GM18519 (cell line): ENCODE measurements at regions not wholly inside any gene's neighbourhood (a gene's known extent, or its start where the extent isn't known, plus 50 kb on each side); places are given as distances from the start of the nearest gene placed in this dataset.
"Not testable (repeated sequence)": the region's sequence is repeated elsewhere in the genome, so short reads cannot be mapped to it uniquely, and the experiment has no call there.

Source experiments
- ATAC-seq: cut with Tn5 transposase; IDR thresholded peaks from one replicate; pipeline ENCODE4 v1.9.1; 2021; ENCODE audit warnings: mild to moderate bottlenecking, moderate library complexity; ENCODE audit not compliant: unreplicated experiment, low FRiP score

- ATAC-seq: no peak
Measured at GRCh38 chr10:113480081-113480360, 72.8 kb upstream of the HABP2 start.

- no peak for ATAC-seq
Measured at GRCh38 chr10:113480851-113481502, 71.9 kb upstream of the HABP2 start.

DNA sequence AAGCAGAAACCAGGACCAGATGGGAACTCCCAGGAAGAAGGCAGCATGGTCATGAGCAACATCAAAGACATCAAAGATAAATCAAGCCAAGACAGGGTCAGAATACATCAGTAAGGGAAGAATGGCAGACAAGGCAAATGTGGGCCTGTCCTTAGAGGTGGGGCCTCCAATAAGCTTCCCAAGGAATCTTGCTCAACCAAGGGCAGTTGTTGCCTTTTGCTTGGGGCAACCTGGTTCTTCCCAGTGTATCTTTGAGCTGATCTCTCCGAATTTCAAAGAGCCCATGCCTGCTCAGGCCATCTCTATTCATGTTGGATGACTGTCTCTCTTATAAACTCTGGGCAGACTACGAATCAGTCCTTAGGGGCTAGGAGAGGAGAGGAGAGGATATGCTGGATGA, 68.4 kb upstream of the HABP2 start:
- ATAC-seq: no peak

GRCh38 chr10:113485736-113486135, 67.1 kb upstream of the HABP2 start:
- no peak for ATAC-seq

- ATAC-seq: no peak
Measured at GRCh38 chr10:113486531-113486930, 66.3 kb upstream of the HABP2 start.

DNA sequence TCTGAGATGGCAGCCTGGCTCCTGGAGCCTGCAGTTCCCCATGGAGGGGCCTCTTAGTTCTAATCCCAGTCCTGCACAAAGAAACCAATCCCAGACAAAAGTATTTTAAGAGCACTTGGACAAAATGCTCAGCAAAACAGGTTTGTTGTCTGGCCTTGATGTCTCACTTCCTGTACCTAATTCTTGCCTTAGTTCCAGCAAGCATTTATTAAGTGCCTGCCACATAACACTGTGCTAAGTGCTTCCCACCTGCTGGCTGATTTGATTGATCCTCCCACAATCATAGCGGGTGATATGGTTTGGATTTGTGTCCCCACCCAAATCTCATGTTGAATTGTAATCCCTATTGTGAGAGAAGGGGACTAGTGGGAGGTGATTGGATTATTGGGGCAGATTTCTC, 65.7 kb upstream of the HABP2 start:
- no peak for ATAC-seq

- ATAC-seq: no peak
Measured at GRCh38 chr10:113488186-113488585, 64.7 kb upstream of the HABP2 start.

DNA sequence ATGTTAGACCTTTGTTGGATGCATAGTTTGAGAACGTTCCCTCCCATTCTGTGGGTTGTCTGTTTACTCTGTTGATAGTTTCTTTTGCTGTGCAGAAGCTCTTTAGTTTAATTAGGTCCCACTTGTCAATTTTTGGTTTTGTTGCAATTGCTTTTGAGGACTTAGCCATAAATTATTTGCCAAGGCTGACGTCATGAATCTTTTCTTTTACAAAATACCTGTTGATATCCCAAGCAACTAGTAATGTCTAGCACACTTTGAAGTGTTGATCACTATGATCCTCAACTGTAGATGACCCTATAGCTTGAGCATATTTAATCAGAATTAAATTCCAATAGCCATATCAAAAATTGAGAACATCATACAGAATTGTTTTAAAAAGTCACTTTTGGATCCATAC, 63.3 kb upstream of the HABP2 start:
- not testable (repeated sequence) for ATAC-seq

DNA sequence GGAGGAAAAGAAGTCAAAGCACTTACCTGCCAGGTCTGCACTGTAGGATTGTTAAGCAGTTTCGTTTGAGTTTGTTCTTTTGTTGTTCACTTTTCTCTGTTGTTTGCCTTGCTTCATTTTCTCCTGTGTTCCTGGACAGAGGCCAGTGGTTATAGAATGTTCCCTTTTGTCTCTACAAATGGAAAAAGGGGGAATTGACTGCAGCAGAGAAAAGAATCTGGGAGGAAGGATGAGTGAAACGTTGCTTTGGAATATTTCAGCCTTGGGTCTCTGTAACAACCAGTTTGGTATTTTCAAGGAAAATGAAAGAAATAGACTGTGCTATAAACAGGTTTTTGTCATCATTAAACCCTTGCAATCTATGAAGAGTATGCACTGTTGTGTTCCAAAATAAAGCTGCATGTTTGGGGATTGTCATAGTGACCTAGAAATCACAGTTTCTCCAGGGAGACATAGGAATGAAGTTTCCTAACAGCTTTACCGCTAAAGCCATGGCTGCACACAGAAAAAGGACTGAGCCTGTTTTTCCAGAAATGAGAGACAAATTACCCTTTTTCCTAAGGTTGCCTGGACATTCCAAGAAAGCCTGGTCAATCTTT, 60.8 kb upstream of the HABP2 start:
- no peak for ATAC-seq

DNA sequence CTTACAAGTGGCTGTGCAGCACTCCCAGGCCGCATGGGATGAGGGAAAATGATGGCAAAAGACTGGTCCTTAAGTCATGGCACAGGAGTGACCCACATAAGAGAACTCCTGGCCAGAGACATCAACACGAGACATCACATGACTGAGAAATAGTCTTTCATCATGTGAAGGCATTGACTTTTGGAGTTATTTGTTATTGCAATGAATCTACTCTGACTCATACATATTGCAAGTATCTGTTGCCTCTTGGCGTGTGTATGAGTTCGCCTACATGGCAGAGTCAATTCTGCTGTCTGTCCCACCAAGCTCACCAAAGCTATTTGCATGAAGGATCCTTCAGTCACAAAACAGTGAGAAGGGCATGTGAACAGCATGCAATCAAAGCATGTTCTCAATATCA, 59.7 kb upstream of the HABP2 start:
- no peak for ATAC-seq

GRCh38 chr10:113493882-113494301, 59.0 kb upstream of the HABP2 start:
- ATAC-seq: no peak

DNA sequence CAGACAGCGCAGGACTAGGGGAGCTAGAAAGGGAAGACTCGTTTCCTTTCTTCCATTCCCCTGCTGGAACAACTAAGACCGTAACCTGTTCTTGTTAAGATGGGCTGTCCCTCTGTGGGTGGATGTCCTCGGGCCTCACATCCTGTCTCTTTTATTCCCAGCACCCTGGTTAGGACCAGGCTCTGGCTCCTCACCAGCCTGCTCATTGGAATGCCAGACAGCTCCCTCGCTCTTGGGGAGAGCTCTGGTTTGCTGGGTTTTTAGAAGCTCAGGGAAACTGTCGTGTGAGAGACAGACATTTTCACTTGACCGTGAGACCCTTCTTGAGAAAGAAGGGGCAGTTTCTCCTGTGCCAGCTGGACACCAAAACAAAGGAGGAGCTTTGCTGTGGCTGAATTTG, 58.1 kb upstream of the HABP2 start:
- no peak for ATAC-seq

DNA sequence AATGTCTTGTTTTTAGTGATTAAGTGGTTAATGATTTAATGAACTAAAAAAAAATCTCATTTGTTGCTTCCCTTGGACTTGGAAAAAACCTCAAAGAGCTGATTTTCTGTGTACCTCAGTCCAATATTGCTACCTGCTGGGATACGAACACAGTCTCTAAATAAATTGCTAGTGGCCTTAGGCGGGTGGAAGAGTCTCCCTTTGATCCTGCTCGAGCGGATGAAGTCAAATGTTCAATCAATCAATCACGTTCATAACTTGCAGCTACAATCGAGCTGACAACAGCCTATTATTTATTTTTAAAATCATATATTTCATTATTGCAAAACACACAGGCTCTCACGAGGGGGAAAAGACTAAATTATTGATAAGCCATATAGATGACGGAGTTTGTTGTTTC, 57.3 kb upstream of the HABP2 start:
- ATAC-seq: no peak

DNA sequence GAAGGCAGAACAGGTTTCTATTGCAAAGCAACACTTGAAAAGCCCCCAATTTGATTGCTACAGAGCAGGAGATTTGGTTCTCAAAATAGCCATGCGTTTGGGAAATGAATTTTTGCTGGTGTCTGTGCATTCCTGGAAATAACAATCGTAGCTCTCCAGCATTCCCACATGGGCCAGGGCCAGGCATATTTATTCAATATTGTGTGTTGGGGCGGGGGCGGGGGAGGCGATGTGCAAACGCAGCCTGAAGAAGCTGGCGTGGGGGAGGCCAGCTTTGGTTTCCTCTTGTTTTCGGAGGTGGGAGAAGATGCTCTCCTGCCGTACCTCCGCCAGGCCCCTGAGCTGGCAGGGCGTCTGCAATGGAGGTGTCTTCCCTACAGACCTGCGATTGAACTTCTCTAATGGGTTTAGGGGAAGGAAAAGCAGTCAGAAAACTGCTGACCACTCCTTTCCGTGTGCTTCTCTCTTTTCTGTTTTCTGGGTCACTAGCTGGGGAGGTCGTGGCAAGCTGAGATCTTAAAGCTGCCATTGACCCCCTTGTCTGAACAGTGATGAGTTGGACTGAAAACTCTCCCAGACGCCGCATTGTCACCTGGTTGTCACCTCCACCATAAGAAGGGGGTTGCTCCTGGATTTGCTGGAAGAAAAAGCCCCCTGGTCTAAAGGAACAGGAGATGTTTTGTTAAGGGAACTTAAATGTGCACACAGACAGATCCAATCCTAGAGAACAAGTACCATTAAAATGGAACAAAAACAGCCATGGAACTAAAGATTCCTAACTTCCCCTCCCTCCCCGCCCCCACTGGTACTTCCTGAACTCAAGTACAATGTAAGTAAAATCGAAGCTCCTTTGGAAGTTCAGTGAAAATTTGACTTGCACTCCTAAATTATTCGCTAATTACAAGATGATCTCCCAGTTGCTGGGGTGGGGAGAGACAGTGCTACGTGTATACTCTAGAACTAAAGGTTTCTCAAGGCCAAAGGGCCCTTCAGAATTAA, 56.4 kb upstream of the HABP2 start:
- no peak for ATAC-seq

DNA sequence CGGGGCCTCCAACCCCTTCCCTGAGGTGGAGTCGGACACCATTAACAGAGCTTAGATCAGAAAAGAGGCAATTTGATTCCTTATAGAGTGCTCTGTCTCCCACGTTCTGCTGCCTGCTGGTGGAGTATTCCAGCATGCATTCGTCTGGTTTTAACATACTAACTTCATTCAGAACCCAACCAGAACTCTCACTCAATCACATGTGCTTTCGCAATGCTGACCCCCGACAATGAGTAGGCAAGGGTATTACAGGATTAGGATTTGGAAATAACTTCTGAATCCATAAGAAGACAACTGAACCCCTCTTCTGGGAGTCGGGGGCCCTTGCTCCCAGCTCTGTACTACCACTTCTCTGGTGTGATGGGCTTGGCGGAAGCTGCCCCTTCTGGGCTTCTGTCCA, 55.7 kb upstream of the HABP2 start:
- ATAC-seq: no peak

GRCh38 chr10:113498997-113499396, 53.9 kb upstream of the HABP2 start:
- ATAC-seq: no peak

GRCh38 chr10:113499806-113500205, 53.0 kb upstream of the HABP2 start:
- ATAC-seq: no peak

DNA sequence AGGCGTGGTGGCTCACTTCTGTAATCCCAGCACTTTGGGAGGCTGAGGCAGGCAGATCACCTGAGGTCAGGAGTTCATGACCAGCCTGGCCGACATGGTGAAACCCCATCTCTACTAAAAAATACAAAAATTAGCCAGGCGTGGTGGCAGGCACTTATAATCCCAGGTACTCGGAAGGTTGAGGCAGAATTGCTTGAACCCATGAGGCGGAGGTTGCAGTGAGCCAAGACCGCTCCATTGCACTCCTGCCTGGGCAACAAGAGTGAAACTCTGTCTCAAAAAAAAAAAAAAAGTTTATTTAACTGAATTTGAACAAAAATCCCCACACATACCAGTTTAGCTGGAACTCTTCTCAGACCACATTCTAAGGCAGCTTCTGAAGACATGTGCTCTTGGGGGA, 51.8 kb upstream of the HABP2 start:
- not testable (repeated sequence) for ATAC-seq
